A549 (cell line): ENCODE measurements at regions not wholly inside any gene's neighbourhood (a gene's known extent, or its start where the extent isn't known, plus 50 kb on each side); places are given as distances from the start of the nearest gene placed in this dataset.

Source experiments
- BHLHE40 ChIP-seq: IDR thresholded peaks from 2 replicates; pipeline ENCODE4 v1.6.1; 2012; ENCODE audit warnings: low read depth, low read length, inconsistent platforms
- EHMT2 ChIP-seq: fragments of 200-600 bp; sonication (generic); IDR thresholded peaks from 2 replicates; pipeline ENCODE4 v1.6.1; 2016; ENCODE audit warnings: antibody characterized with exemption, low read depth, mild to moderate bottlenecking, moderate library complexity
- FOSL2 ChIP-seq, 2 experiments: fragments of 450-650 bp in 1 of 2; fragments of >200 bp in 1 of 2; sonication (Bioruptor Twin) in 1 of 2; formaldehyde crosslinking; IDR thresholded peaks; 2 replicates each; pipeline versions ENCODE4 v1.5.0 to v1.6.1; 2016 to 2020; ENCODE audit warnings: mild to moderate bottlenecking in 1 of 2, moderate library complexity in 1 of 2
- MYC ChIP-seq: IDR thresholded peaks from 2 replicates; pipeline ENCODE4 v1.6.1; 2012; ENCODE audit warnings: mild to moderate bottlenecking, inconsistent platforms, low read length, improper control_type of control experiment, borderline replicate concordance
- POLR2A ChIP-seq: IDR thresholded peaks from 2 replicates; pipeline ENCODE4 v1.6.1; 2012; ENCODE audit warnings: mild to moderate bottlenecking, low read length
- RNF2 ChIP-seq: fragments of 200-600 bp; sonication (generic); IDR thresholded peaks from 2 replicates; pipeline ENCODE4 v1.6.1; 2016; ENCODE audit warnings: low read depth, mild to moderate bottlenecking, antibody characterized with exemption, moderate library complexity, borderline replicate concordance
- TF ChIP-seq, protein P1 (sequence below): fragments of 150-350 bp; IDR thresholded peaks from 2 replicates; pipeline ENCODE4 v1.6.1; 2014; ENCODE audit warnings: low read depth, mild to moderate bottlenecking, low read length
- TF ChIP-seq, protein P2 (sequence below): fragments of >200 bp; sonication (Bioruptor Twin); formaldehyde crosslinking; IDR thresholded peaks from 3 replicates; pipeline ENCODE4 v1.5.1; 2016
- TF ChIP-seq, protein P3 (sequence below): IDR thresholded peaks from 2 replicates; pipeline ENCODE4 v1.6.1; 2012
- TF ChIP-seq, protein P4 (sequence below): IDR thresholded peaks from 2 replicates; pipeline ENCODE4 v1.6.1; 2012

DNA sequence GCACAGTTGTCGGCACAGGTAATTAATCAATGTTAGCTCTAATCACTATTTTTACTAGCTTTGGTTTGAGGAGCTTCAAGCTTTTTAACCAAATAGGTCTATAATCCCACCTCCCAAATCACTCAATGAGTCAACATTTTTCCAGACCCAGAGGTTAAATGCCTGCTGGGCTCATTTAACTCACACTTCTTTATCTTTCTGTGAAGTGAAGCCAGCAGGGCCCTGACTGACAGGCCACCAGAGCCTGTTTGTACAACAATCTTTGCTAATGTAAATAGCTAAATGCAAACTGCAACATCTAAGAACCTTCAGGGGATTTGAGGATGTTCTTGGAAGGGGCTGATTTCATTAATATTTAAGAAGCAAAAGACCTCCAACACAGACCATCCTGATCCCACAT, 98.4 kb upstream of the NREP start:
- TF ChIP-seq BHLHE40 (no peak), MYC (no peak), RNF2 (no peak), POLR2A (no peak), EHMT2 (no peak), FOSL2 (IDR thresholded peaks at IDR 0.05) (no peak), FOSL2 (CRISPR knock-in tag; IDR thresholded peaks at IDR 0.05) (no peak)
- TF ChIP-seq, protein P1, sequence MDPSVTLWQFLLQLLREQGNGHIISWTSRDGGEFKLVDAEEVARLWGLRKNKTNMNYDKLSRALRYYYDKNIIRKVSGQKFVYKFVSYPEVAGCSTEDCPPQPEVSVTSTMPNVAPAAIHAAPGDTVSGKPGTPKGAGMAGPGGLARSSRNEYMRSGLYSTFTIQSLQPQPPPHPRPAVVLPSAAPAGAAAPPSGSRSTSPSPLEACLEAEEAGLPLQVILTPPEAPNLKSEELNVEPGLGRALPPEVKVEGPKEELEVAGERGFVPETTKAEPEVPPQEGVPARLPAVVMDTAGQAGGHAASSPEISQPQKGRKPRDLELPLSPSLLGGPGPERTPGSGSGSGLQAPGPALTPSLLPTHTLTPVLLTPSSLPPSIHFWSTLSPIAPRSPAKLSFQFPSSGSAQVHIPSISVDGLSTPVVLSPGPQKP = no peak
- TF ChIP-seq, protein P2, sequence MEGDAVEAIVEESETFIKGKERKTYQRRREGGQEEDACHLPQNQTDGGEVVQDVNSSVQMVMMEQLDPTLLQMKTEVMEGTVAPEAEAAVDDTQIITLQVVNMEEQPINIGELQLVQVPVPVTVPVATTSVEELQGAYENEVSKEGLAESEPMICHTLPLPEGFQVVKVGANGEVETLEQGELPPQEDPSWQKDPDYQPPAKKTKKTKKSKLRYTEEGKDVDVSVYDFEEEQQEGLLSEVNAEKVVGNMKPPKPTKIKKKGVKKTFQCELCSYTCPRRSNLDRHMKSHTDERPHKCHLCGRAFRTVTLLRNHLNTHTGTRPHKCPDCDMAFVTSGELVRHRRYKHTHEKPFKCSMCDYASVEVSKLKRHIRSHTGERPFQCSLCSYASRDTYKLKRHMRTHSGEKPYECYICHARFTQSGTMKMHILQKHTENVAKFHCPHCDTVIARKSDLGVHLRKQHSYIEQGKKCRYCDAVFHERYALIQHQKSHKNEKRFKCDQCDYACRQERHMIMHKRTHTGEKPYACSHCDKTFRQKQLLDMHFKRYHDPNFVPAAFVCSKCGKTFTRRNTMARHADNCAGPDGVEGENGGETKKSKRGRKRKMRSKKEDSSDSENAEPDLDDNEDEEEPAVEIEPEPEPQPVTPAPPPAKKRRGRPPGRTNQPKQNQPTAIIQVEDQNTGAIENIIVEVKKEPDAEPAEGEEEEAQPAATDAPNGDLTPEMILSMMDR = no peak
- TF ChIP-seq, protein P3, sequence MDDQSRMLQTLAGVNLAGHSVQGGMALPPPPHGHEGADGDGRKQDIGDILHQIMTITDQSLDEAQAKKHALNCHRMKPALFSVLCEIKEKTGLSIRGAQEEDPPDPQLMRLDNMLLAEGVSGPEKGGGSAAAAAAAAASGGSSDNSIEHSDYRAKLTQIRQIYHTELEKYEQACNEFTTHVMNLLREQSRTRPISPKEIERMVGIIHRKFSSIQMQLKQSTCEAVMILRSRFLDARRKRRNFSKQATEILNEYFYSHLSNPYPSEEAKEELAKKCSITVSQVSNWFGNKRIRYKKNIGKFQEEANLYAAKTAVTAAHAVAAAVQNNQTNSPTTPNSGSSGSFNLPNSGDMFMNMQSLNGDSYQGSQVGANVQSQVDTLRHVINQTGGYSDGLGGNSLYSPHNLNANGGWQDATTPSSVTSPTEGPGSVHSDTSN = no peak
- TF ChIP-seq, protein P4, sequence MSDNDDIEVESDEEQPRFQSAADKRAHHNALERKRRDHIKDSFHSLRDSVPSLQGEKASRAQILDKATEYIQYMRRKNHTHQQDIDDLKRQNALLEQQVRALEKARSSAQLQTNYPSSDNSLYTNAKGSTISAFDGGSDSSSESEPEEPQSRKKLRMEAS = no peak
